OCI-LY3 (cell line): ENCODE measurements at regions not wholly inside any gene's neighbourhood (a gene's known extent, or its start where the extent isn't known, plus 50 kb on each side); places are given as distances from the start of the nearest gene placed in this dataset.

ENCODE experiments used
- H2AFZ ChIP-seq: fragments of 200-600, 300-600 bp; shearing (Covaris generic); 2 replicates; pipeline ENCODE4 v1.6.0; 2014; ENCODE audit warnings: antibody characterized with exemption, low read depth, low read length
- H3K27ac ChIP-seq: fragments of 200-600, 300-600 bp; sonication (generic); 2 replicates; pipeline ENCODE4 v1.5.1; 2014; ENCODE audit warnings: mild to moderate bottlenecking, low read length, moderate library complexity, mixed read lengths
- H3K27me3 ChIP-seq: fragments of 200-600, 300-600 bp; sonication (generic); 2 replicates; pipeline ENCODE4 v1.6.1; 2014; ENCODE audit warnings: low read depth, low read length, mixed read lengths
- H3K36me3 ChIP-seq: fragments of 200-600, 300-600 bp; sonication (generic); replicated peaks from 2 replicates; pipeline ENCODE3; 2014; ENCODE audit warnings: low read depth, low read length, mixed read lengths
- H3K4me1 ChIP-seq: fragments of 300-600, 200-600 bp; sonication (generic); 2 replicates; pipeline ENCODE4 v1.6.1; 2014; ENCODE audit warnings: low read length, mixed read lengths
- H3K4me2 ChIP-seq: fragments of 200-600, 300-600 bp; sonication (generic); 2 replicates; pipeline ENCODE4 v1.6.1; 2014; ENCODE audit warnings: low read length, mixed read lengths
- H3K4me3 ChIP-seq: fragments of 300-600, 200-600 bp; sonication (generic); 2 replicates; pipeline ENCODE4 v1.5.1; 2014; ENCODE audit warnings: antibody characterized with exemption, mild to moderate bottlenecking, low read length, moderate library complexity
- H3K79me2 ChIP-seq: fragments of 300-600, 200-600 bp; shearing (Covaris generic); 2 replicates; pipeline ENCODE4 v1.6.1; 2014; ENCODE audit warnings: mild to moderate bottlenecking, low read length, mixed read lengths
- H3K9ac ChIP-seq: fragments of 300-600, 200-600 bp; shearing (Covaris generic); 2 replicates; pipeline ENCODE4 v1.6.0; 2014; ENCODE audit warnings: mild to moderate bottlenecking, low read length, moderate library complexity
- H3K9me3 ChIP-seq: fragments of 200-600, 300-600 bp; shearing (Covaris generic); 2 replicates; pipeline ENCODE4 v1.6.1; 2014; ENCODE audit warnings: low read length, mixed read lengths; ENCODE audit not compliant: insufficient read depth
- H4K20me1 ChIP-seq: fragments of 200-600, 300-600 bp; sonication (generic); 2 replicates; pipeline ENCODE4 v1.6.1; 2016; ENCODE audit warnings: low read length, mixed read lengths; ENCODE audit not compliant: insufficient read depth
- CTCF ChIP-seq: fragments of 200-600, 300-600 bp; sonication (generic); IDR thresholded peaks from 2 replicates; pipeline ENCODE4 v1.5.1; 2014; ENCODE audit warnings: antibody characterized with exemption, low read length, low read depth
- EZH2phosphoT487 ChIP-seq: fragments of 200-600 bp; shearing (Covaris generic); IDR thresholded peaks from 2 replicates; pipeline ENCODE4 v1.6.1; 2018; ENCODE audit warnings: antibody characterized with exemption, mixed run types, low read depth

DNA sequence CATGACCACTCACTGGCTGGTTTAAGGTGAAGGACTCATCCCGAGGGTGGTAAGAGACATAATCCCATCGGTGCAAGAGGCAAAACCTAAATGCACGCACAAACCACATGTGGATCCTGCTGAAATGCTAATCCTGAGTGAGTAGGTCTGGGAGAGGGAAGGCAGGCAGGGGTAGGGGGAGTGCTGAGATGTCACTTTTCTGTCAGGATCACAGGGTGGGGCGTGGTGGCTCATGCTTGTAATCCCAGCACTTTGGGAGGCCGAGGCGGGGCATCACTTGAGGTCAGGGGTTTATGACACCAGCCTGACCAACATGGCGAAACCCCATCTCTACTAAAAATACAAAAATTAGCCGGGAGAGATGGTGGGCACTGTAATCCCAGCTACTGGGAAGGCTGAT lies 97.7 kb upstream of the SRSF6 start:
- Histone ChIP-seq H3K79me2 (no peaks in the 10 kb centered on the region), H3K4me2 (no peak overlapping the region), H3K9me3 (no peaks in the 10 kb centered on the region), H3K36me3 (no peaks in the 10 kb centered on the region), H4K20me1 (no peaks in the 10 kb centered on the region), H3K4me1 (no peaks in the 10 kb centered on the region), H3K27ac (no peak overlapping the region), H3K4me3 (no peak overlapping the region), H3K9ac (no peak overlapping the region), H3K27me3 (peaks cover 45% of the 10 kb centered on the region), H2AFZ (no peak overlapping the region)
- TF ChIP-seq CTCF, result no peak
- no peak for TF ChIP-seq EZH2phosphoT487

DNA sequence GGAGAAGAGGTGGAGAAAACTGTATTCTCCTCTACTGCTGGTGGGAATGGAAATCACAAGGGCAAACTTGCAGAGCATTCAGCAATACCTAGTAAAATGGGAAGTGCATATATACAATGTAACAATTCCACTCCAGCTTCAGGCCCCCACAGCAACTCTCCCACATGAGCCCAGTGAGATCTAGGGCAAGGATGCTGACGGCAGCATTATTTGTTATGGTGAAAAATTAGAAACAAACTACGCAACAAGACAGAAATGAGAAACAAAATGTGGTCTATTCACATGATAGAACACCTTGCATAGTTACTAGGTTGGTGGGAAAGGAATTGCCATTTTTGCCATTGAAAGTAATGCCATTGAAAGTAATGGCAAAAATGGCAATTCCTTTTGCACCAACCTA lies 98.9 kb upstream of the SRSF6 start:
- no peak overlapping the region for H3K9ac ChIP-seq
- no peaks in the 10 kb centered on the region for H3K9me3 ChIP-seq
- no peaks in the 10 kb centered on the region for H3K4me1 ChIP-seq
- H3K4me2 ChIP-seq, result no peak overlapping the region
- H3K27ac ChIP-seq, result no peak overlapping the region
- TF ChIP-seq CTCF, result no peak
- no peak for TF ChIP-seq EZH2phosphoT487
- no peaks in the 10 kb centered on the region for H3K36me3 ChIP-seq
- H3K4me3 ChIP-seq, result no peak overlapping the region
- no peaks in the 10 kb centered on the region for H4K20me1 ChIP-seq
- peaks cover 46% of the 10 kb centered on the region for H3K27me3 ChIP-seq
- H2AFZ ChIP-seq, result no peak overlapping the region
- no peaks in the 10 kb centered on the region for H3K79me2 ChIP-seq

DNA sequence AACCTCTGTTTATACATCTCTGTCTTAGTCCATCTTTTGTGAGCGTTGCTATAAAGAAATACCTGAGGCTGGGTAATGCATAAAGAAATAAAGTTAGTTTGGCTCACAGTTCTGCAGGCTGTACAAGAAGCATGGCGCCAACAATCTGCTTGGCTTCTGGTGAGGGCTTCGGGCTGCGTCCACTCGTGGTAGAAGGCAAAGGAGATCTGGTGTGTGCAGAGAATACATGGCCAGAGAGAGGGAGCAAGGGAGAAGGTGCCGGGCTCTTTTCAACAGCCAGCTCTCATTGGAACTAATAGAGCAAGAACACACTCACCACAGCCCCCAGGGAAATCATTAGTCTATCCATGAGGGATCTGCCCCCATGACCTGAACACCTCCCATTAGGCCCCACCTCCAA lies 100.3 kb upstream of the SRSF6 start:
- TF ChIP-seq CTCF (no peak), EZH2phosphoT487 (no peak)
- H4K20me1 ChIP-seq, result no peaks in the 10 kb centered on the region
- no peaks in the 10 kb centered on the region for H3K79me2 ChIP-seq
- no peak overlapping the region for H2AFZ ChIP-seq
- H3K27ac ChIP-seq, result no peak overlapping the region
- no peaks in the 10 kb centered on the region for H3K9me3 ChIP-seq
- H3K4me2 ChIP-seq, result no peak overlapping the region
- peaks cover 39% of the 10 kb centered on the region for H3K27me3 ChIP-seq
- no peak overlapping the region for H3K9ac ChIP-seq
- no peaks in the 10 kb centered on the region for H3K36me3 ChIP-seq
- no peaks in the 10 kb centered on the region for H3K4me1 ChIP-seq
- H3K4me3 ChIP-seq, result no peak overlapping the region

- no peaks in the 10 kb centered on the region for H4K20me1 ChIP-seq
- no peaks in the 10 kb centered on the region for H3K4me1 ChIP-seq
- H3K79me2 ChIP-seq, result no peaks in the 10 kb centered on the region
- TF ChIP-seq EZH2phosphoT487 (no peak), CTCF (no peak)
- H3K4me2 ChIP-seq, result no peak overlapping the region
- H3K36me3 ChIP-seq, result no peaks in the 10 kb centered on the region
- no peak overlapping the region for H3K4me3 ChIP-seq
- no peak overlapping the region for H2AFZ ChIP-seq
- H3K9me3 ChIP-seq, result no peaks in the 10 kb centered on the region
- H3K27ac ChIP-seq, result no peak overlapping the region
- no peak overlapping the region for H3K9ac ChIP-seq
- H3K27me3 ChIP-seq, result peaks cover 26% of the 10 kb centered on the region
Observed at GRCh38 chr20:43355610-43356009, 102.1 kb upstream of the SRSF6 start.
